ENCODE measurements at regions not wholly inside any gene's neighbourhood (a gene's known extent, or its start where the extent isn't known, plus 50 kb on each side); places are given as distances from the start of the nearest gene placed in this dataset.

GRCh38 chr9:118028225-118028624, 324.0 kb downstream of the TLR4 start:
- TF ChIP-seq CTCF (IDR thresholded peaks at IDR 0.05) (no peak), EP300 (IDR thresholded peaks at IDR 0.05) (no peak)
